SK-N-SH (cell line): ENCODE measurements at regions not wholly inside any gene's neighbourhood (a gene's known extent, or its start where the extent isn't known, plus 50 kb on each side); places are given as distances from the start of the nearest gene placed in this dataset.

Source experiments
- CTCF ChIA-PET: fragments of 300-600, 350-600 bp; formaldehyde crosslinking; extraction: SDS; loops from one replicate; lab custom pipeline; 2021; lab: Yijun Ruan, JAX
- POLR2A ChIA-PET: fragments of 350-600 bp; sonication (Branson Sonifier 250); formaldehyde crosslinking; extraction: SDS; loops from one replicate; lab custom pipeline; 2020; ENCODE audit warnings: antibody characterized with exemption, inconsistent platforms; lab: Yijun Ruan, JAX
- DNase-seq: peaks from one replicate; pipeline ENCODE4 v3.0.0; 2012
- H2AFZ ChIP-seq: fragments of 200-600 bp; sonication (generic); 2 replicates; pipeline ENCODE4 v1.8.1; 2016; ENCODE audit warnings: antibody characterized with exemption, mild to moderate bottlenecking, low read depth
- H3F3A ChIP-seq: fragments of 200-600 bp; sonication (generic); replicated peaks from 2 replicates; pipeline ENCODE3; 2016; ENCODE audit warnings: antibody characterized with exemption, mild to moderate bottlenecking; ENCODE audit not compliant: insufficient read depth
- H3K27ac ChIP-seq, 2 experiments: fragments of 200-500 bp in 1 of 2; fragments of 200-600 bp in 1 of 2; sonication (Bioruptor generic) in 1 of 2; sonication (generic), shearing (Covaris generic) in 1 of 2; 2 replicates each; pipeline versions ENCODE4 v1.5.1 to v1.6.1; 2014 to 2016; ENCODE audit warnings: low read depth in 2 of 2, inconsistent platforms in 1 of 2, low read length in 1 of 2, mild to moderate bottlenecking in 1 of 2, mixed read lengths in 1 of 2
- H3K27me3 ChIP-seq: fragments of 200-600 bp; sonication (generic), shearing (Covaris generic); 2 replicates; pipeline ENCODE4 v1.6.1; 2016; ENCODE audit warnings: mixed run types; ENCODE audit not compliant: insufficient read depth
- H3K36me3 ChIP-seq, 2 experiments: fragments of 200-500 bp in 1 of 2; fragments of 200-600 bp in 1 of 2; sonication (Bioruptor generic) in 1 of 2; sonication (generic) in 1 of 2; replicated peaks in 1 of 2; 2 replicates each; pipeline versions ENCODE3 to v1.5.1; 2014 to 2016; ENCODE audit warnings: low read length in 1 of 2, mild to moderate bottlenecking in 1 of 2; ENCODE audit not compliant: insufficient read depth in 2 of 2, control insufficient read depth in 1 of 2
- H3K4me1 ChIP-seq, 2 experiments: fragments of 200-500 bp in 1 of 2; fragments of 200-600 bp in 1 of 2; sonication (Bioruptor generic) in 1 of 2; sonication (generic), shearing (Covaris generic) in 1 of 2; 2 replicates each; pipeline versions ENCODE4 v1.5.1 to v1.6.1; 2014 to 2016; ENCODE audit warnings: low read depth in 1 of 2, low read length in 1 of 2, mixed run types in 1 of 2; ENCODE audit not compliant: insufficient read depth in 2 of 2, control insufficient read depth in 1 of 2
- H3K4me2 ChIP-seq: fragments of 200-600 bp; sonication (generic), shearing (Covaris generic); 2 replicates; pipeline ENCODE4 v1.6.1; 2017; ENCODE audit warnings: mixed run types
- H3K4me3 ChIP-seq, 2 experiments: fragments of 200-500 bp in 1 of 2; fragments of 200-600 bp in 1 of 2; sonication (Bioruptor generic) in 1 of 2; sonication (generic), shearing (Covaris generic) in 1 of 2; 2 replicates each; pipeline versions ENCODE4 v1.5.1 to v1.8.1; 2014 to 2016; ENCODE audit warnings: low read depth in 2 of 2, inconsistent platforms in 1 of 2, low read length in 1 of 2, mild to moderate bottlenecking in 1 of 2, mixed read lengths in 1 of 2, moderate library complexity in 1 of 2
- H3K79me2 ChIP-seq: fragments of 200-600 bp; sonication (generic); 2 replicates; pipeline ENCODE4 v1.8.1; 2017; ENCODE audit warnings: mild to moderate bottlenecking; ENCODE audit not compliant: insufficient read depth
- H3K9ac ChIP-seq: fragments of 200-600 bp; sonication (generic); 2 replicates; pipeline ENCODE4 v1.6.1; 2017; ENCODE audit warnings: mixed run types
- H3K9me2 ChIP-seq: fragments of 200-600 bp; sonication (generic); 2 replicates; pipeline ENCODE4 v1.6.1; 2017; ENCODE audit warnings: mixed run types
- H3K9me3 ChIP-seq: fragments of 200-600 bp; sonication (generic); 2 replicates; pipeline ENCODE4 v1.6.1; 2017; ENCODE audit warnings: mixed run types, mild to moderate bottlenecking, moderate library complexity
- H4K20me1 ChIP-seq: fragments of 200-600 bp; sonication (generic); 2 replicates; pipeline ENCODE4 v1.6.1; 2017; ENCODE audit warnings: mild to moderate bottlenecking, mixed run types; ENCODE audit not compliant: insufficient read depth
- CTCF ChIP-seq: fragments of 200-600 bp; sonication (generic); IDR thresholded peaks from 2 replicates; pipeline ENCODE4 v1.6.1; 2017; ENCODE audit warnings: antibody characterized with exemption, mild to moderate bottlenecking, moderate library complexity
- EZH2phosphoT487 ChIP-seq: fragments of 200-600 bp; sonication (generic); IDR thresholded peaks from 2 replicates; pipeline ENCODE4 v1.6.1; 2017; ENCODE audit warnings: low read depth, mixed run types, mild to moderate bottlenecking, antibody characterized with exemption, moderate library complexity, borderline replicate concordance
- FOSL2 ChIP-seq: IDR thresholded peaks from 2 replicates; pipeline ENCODE4 v1.4.0; 2012; ENCODE audit warnings: low read depth, mild to moderate bottlenecking, moderate library complexity, borderline replicate concordance
- FOXJ3 ChIP-seq: sonication (generic); formaldehyde crosslinking; IDR thresholded peaks from 2 replicates; pipeline ENCODE4 v1.5.1; 2020; ENCODE audit warnings: mild to moderate bottlenecking, missing genetic modification reagents
- GATA2 ChIP-seq: sonication (generic); formaldehyde crosslinking; IDR thresholded peaks from 2 replicates; pipeline ENCODE4 v1.5.0; 2020; ENCODE audit warnings: mild to moderate bottlenecking, missing genetic modification reagents
- MXI1 ChIP-seq: IDR thresholded peaks from 2 replicates; pipeline ENCODE4 v1.6.1; 2012; ENCODE audit warnings: mild to moderate bottlenecking, low read depth, low read length, improper control_type of control experiment
- POLR2AphosphoS5 ChIP-seq: IDR thresholded peaks from 2 replicates; pipeline ENCODE4 v1.6.1; 2012; ENCODE audit warnings: low read depth, low read length
- RCOR1 ChIP-seq: fragments of 150-350 bp; IDR thresholded peaks from 2 replicates; pipeline ENCODE4 v1.6.1; 2017; ENCODE audit warnings: antibody characterized with exemption, low read length
- RFX5 ChIP-seq: IDR thresholded peaks from 2 replicates; pipeline ENCODE4 v1.6.1; 2012; ENCODE audit warnings: mild to moderate bottlenecking, improper control_type of control experiment, low read length
- RXRA ChIP-seq: IDR thresholded peaks from 2 replicates; pipeline ENCODE4 v1.4.0; 2012; ENCODE audit warnings: low read depth, mild to moderate bottlenecking, borderline replicate concordance
- SIN3A ChIP-seq: IDR thresholded peaks from 2 replicates; pipeline ENCODE4 v1.6.1; 2012; ENCODE audit warnings: low read depth, mild to moderate bottlenecking, low read length, moderate library complexity, borderline replicate concordance
- TAF1 ChIP-seq: IDR thresholded peaks from 2 replicates; pipeline ENCODE4 v1.6.1; 2012; ENCODE audit warnings: low read depth, mild to moderate bottlenecking, low read length, moderate library complexity, borderline replicate concordance
- ZBTB33 ChIP-seq: IDR thresholded peaks from 2 replicates; pipeline ENCODE4 v1.4.0; 2012; ENCODE audit warnings: low read depth, borderline replicate concordance
- WGBS: methylation state at CpG from one replicate; pipeline ENCODE4 v1.1.6; 2017; ENCODE audit warnings: low lambda C conversion rate; 5-methylcytosine and 5-hydroxymethylcytosine counted together

GRCh38 chr3:28860307-28860706 is 420.6 kb upstream of the RBMS3 start (continued):
- no peak for TF ChIP-seq MXI1
- TF ChIP-seq RFX5, result no peak
- no peak for TF ChIP-seq FOXJ3 (CRISPR knock-in tag)

DNA sequence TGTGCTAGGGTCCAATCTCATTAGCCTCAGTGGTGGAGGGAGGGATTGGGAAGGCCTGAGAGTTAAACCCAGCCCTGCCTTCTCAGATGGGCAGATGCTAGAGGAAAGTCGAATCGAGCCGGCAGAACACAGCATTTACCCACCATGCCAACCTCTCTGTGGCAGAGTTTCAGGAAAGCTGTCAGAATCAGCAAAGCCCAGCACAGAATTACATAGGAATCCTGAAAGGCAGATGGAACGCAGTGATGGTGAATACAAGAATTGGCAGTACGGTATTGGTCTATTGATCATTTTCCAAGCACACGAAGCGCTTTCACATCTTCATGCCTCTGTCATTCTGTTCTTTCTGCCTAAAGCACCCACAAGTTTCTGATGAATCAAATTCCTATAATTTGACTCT is 417.7 kb upstream of the RBMS3 start:
- CTCF ChIA-PET, result interaction anchor here (0.6 to 0.7 kb wide), 2 partner anchors 9 to 73 kb away, joined by 3 read pairs; no protein-coding TSS in a partner anchor
- 94% methylated on average over 7 of the region's 7 CpGs for WGBS

More for the DNA sequence above, 417.7 kb upstream of the RBMS3 start:
- no peaks in the 10 kb centered on the region for H4K20me1 ChIP-seq
- H3K9me2 ChIP-seq, result no peaks in the 10 kb centered on the region
- H3K4me1 ChIP-seq, result no peaks in the 10 kb centered on the region
- no peak overlapping the region for H3K9ac ChIP-seq
- H3K4me3 ChIP-seq, result no peak overlapping the region
- H3K4me2 ChIP-seq, result no peak overlapping the region
- POLR2A ChIA-PET, result no interaction called here
- no peaks in the 10 kb centered on the region for H3K9me3 ChIP-seq
- no peaks in the 10 kb centered on the region for H3K36me3 ChIP-seq
- no peak overlapping the region for H3K27ac ChIP-seq
- DNase-seq, result no peak
- no peak for TF ChIP-seq RCOR1
- no peak for TF ChIP-seq ZBTB33
- TF ChIP-seq TAF1, result no peak
- no peak for TF ChIP-seq FOSL2
- TF ChIP-seq SIN3A, result no peak
- no peak for TF ChIP-seq POLR2AphosphoS5
- TF ChIP-seq RFX5, result no peak
- no peak for TF ChIP-seq GATA2
- TF ChIP-seq EZH2phosphoT487, result no peak
- TF ChIP-seq CTCF, result no peak
- TF ChIP-seq RXRA, result no peak
- H3K79me2 ChIP-seq, result no peaks in the 10 kb centered on the region
- H2AFZ ChIP-seq, result no peak overlapping the region
- H3F3A ChIP-seq, result no peaks in the 10 kb centered on the region
- no peaks in the 10 kb centered on the region; the same call in 1 of the 2 replicates for H3K27me3 ChIP-seq
